ENCODE measurements at regions not wholly inside any gene's neighbourhood (a gene's known extent, or its start where the extent isn't known, plus 50 kb on each side); places are given as distances from the start of the nearest gene placed in this dataset.

DNA sequence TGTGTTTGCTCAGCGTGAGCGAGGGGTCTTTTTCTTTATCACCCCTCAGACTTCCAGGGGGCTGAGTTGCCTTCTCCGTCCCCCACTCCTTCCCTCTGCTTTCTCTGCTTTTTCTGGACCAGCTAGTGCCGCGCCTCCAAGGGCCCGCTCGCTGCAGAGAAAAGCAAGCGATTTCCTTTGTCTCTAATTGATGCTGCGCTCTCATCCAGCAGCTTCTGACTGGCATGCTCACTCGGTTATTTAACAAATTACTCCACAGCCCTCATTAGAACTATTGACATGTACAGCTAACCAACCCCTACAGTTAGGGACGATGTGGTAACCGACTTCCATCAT, 288.0 kb downstream of the ELAVL2 start:
- Mint-ChIP-seq H3K9me3 (no peaks in the 10 kb centered on the region), H3K27me3 (ENCODE audit: low read depth) (peaks cover 32% of the 10 kb centered on the region), H3K27ac (no peak overlapping the region), H3K36me3 (no peaks in the 10 kb centered on the region), H3K4me1 (peaks cover 15% of the 10 kb centered on the region), H3K4me3 (no peak overlapping the region)
- no peak for DNase-seq (ENCODE audit: low spot score in 2 of 2, unreplicated experiment in 2 of 2)
- TF ChIP-seq, protein P1, sequence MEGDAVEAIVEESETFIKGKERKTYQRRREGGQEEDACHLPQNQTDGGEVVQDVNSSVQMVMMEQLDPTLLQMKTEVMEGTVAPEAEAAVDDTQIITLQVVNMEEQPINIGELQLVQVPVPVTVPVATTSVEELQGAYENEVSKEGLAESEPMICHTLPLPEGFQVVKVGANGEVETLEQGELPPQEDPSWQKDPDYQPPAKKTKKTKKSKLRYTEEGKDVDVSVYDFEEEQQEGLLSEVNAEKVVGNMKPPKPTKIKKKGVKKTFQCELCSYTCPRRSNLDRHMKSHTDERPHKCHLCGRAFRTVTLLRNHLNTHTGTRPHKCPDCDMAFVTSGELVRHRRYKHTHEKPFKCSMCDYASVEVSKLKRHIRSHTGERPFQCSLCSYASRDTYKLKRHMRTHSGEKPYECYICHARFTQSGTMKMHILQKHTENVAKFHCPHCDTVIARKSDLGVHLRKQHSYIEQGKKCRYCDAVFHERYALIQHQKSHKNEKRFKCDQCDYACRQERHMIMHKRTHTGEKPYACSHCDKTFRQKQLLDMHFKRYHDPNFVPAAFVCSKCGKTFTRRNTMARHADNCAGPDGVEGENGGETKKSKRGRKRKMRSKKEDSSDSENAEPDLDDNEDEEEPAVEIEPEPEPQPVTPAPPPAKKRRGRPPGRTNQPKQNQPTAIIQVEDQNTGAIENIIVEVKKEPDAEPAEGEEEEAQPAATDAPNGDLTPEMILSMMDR (IDR thresholded peaks at IDR 0.05; ENCODE audit: unreplicated experiment): no peak

DNA sequence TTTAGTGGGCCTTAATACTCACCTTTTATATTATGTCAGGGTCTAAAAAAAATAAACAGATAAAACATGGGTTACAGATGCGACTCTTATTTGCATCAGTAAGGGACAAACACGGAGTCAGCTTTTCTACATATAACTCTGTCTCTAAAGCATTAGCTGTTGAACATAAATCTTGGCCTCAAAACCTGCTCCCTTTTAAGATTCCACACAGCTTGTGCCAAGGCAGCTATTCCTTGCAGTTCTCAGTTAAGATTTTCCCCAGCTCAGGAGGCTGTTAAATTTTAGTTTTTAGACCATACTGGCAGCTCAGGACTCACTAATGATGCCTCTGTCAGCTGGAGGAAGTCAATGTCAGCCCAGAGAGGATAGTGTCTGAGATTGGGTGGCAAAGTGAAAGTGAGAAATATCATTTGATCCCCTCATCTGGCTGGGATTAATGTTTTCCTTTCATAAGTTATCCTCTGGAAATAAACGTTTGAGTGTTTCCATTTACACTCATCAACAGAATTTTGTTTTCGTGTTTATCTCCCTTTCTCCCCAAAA, 287.5 kb downstream of the ELAVL2 start:
- no peak overlapping the region for H3K27ac Mint-ChIP-seq
- H3K27me3 Mint-ChIP-seq (ENCODE audit: low read depth): peaks cover 32% of the 10 kb centered on the region
- no peaks in the 10 kb centered on the region for H3K36me3 Mint-ChIP-seq
- DNase-seq (ENCODE audit: low spot score in 2 of 2, unreplicated experiment in 2 of 2): no peak
- no peak overlapping the region for H3K4me3 Mint-ChIP-seq
- TF ChIP-seq, protein P1 (IDR thresholded peaks at IDR 0.05; ENCODE audit: unreplicated experiment): no peak
- peaks cover 16% of the 10 kb centered on the region for H3K4me1 Mint-ChIP-seq
- H3K9me3 Mint-ChIP-seq: no peaks in the 10 kb centered on the region

DNA sequence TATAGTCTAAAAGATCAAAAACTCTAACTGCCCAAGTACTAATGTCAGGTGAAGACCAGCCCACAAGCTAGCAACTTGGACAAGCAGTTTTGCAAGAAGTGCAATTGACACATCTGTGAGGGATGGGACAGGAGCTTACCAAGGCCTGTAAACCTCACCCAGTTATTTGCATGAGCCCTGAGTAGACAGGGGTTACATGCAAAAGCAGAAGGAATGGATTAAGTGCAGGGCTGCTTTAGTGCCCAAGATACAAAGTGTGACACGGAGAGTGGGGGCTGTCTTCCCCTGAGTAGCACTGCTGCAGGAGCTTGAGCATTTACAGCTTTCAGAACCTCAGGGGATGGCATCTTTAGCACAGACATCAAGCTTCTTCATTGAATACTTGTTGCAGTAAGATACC, 286.7 kb downstream of the ELAVL2 start:
- DNase-seq (ENCODE audit: low spot score in 2 of 2, unreplicated experiment in 2 of 2): no peak
- Mint-ChIP-seq H3K27me3 (ENCODE audit: low read depth) (peaks cover 27% of the 10 kb centered on the region), H3K9me3 (no peaks in the 10 kb centered on the region), H3K27ac (no peak overlapping the region), H3K4me1 (peaks cover 17% of the 10 kb centered on the region), H3K4me3 (no peak overlapping the region), H3K36me3 (no peaks in the 10 kb centered on the region)
- TF ChIP-seq, protein P1 (IDR thresholded peaks at IDR 0.05; ENCODE audit: unreplicated experiment): no peak

DNA sequence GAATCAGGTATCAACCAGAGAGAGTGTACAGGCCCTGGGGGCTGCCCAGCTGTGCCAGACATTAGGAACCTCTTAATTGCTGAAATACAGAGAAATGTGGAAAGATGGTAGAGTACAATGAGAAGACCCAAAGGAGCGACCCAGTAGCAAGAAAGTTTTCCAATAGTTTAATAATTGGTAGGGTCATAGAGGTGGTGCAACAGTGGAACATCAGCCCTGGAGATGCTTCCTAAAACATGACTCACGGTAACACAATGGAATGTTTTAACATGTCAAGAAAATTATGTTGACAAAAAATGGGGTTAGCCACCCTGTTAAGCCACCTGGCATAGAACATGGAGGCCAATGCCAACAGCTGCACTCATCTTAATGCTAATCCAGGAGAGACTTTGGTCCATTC, 284.1 kb downstream of the ELAVL2 start:
- peaks cover 17% of the 10 kb centered on the region for H3K4me1 Mint-ChIP-seq
- no peaks in the 10 kb centered on the region for H3K36me3 Mint-ChIP-seq
- TF ChIP-seq, protein P1 (IDR thresholded peaks at IDR 0.05; ENCODE audit: unreplicated experiment): no peak
- no peak for DNase-seq (ENCODE audit: low spot score in 2 of 2, unreplicated experiment in 2 of 2)
- no peak overlapping the region for H3K4me3 Mint-ChIP-seq
- H3K27ac Mint-ChIP-seq: no peak overlapping the region
- peaks cover 4% of the 10 kb centered on the region for H3K9me3 Mint-ChIP-seq
- H3K27me3 Mint-ChIP-seq (ENCODE audit: low read depth): peaks cover 22% of the 10 kb centered on the region

DNA sequence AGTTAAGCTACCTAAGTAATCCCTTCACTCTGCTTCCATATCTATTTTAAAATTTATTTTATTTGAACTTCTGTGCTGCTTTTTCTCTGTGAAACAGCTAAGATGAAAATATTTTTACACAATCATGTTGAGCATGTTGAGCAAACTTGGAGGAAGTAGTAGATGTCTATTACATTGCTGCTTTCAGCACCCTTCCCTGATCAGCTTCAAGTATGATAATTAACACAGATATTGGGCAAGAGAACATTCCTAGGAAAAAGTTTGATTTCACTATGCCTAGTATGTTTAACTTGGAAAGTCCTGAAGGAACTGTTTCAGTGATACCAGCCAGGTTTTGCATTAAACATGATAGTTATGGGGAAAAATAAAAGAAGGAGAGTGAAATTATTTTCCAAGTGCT, 283.6 kb downstream of the ELAVL2 start:
- no peaks in the 10 kb centered on the region for H3K36me3 Mint-ChIP-seq
- no peak overlapping the region for H3K27ac Mint-ChIP-seq
- peaks cover 13% of the 10 kb centered on the region for H3K4me1 Mint-ChIP-seq
- TF ChIP-seq, protein P1 (IDR thresholded peaks at IDR 0.05; ENCODE audit: unreplicated experiment): no peak
- H3K9me3 Mint-ChIP-seq: peaks cover 4% of the 10 kb centered on the region
- H3K4me3 Mint-ChIP-seq: no peak overlapping the region
- no peak for DNase-seq (ENCODE audit: low spot score in 2 of 2, unreplicated experiment in 2 of 2)
- peaks cover 17% of the 10 kb centered on the region for H3K27me3 Mint-ChIP-seq (ENCODE audit: low read depth)

DNA sequence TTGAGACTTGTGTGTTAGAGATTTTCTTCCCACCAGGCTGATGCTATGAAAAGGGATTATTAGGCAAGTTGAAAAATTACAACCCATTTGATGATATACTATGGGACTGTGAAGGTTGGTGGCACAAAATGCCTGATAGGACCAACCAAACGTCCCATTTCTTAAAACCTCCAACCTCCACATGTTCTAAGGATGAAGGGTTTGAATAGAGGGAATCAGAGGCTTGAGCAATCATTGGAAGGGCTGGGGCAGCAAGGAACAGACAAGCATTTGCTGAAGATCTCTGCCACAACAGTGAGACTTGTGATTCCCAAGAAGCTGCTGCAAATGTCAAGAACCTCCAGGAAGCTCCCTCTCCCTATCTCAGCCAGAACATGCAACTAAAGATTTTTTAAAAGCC, 283.1 kb downstream of the ELAVL2 start:
- peaks cover 12% of the 10 kb centered on the region for H3K27me3 Mint-ChIP-seq (ENCODE audit: low read depth)
- peaks cover 6% of the 10 kb centered on the region for H3K9me3 Mint-ChIP-seq
- H3K4me1 Mint-ChIP-seq: peaks cover 9% of the 10 kb centered on the region
- DNase-seq (ENCODE audit: low spot score in 2 of 2, unreplicated experiment in 2 of 2): no peak
- TF ChIP-seq, protein P1 (IDR thresholded peaks at IDR 0.05; ENCODE audit: unreplicated experiment): no peak
- no peaks in the 10 kb centered on the region for H3K36me3 Mint-ChIP-seq
- no peak overlapping the region for H3K27ac Mint-ChIP-seq
- H3K4me3 Mint-ChIP-seq: no peak overlapping the region

Measured in mesothelial cell of epicardium (in vitro differentiated cells).